Left ventricle myocardium inferior (tissue), 1 donor: ENCODE measurements at regions not wholly inside any gene's neighbourhood (a gene's known extent, or its start where the extent isn't known, plus 50 kb on each side); places are given as distances from the start of the nearest gene placed in this dataset.

Experiments used
- DNase-seq: peaks from one replicate; pipeline ENCODE4 v3.0.0-alpha.2; 2020
- H3K27ac ChIP-seq: fragments of 200-600 bp; replicated peaks from 2 replicates; pipeline ENCODE4 v1.8.0; 2021
- H3K27me3 ChIP-seq: fragments of 200-600 bp; 2 replicates; pipeline ENCODE4 v1.8.0; 2021; ENCODE audit warnings: low read depth
- H3K36me3 ChIP-seq: fragments of 200-600 bp; 2 replicates; pipeline ENCODE4 v1.8.0; 2021
- H3K4me1 ChIP-seq: fragments of 200-600 bp; 2 replicates; pipeline ENCODE4 v1.8.0; 2021
- H3K4me3 ChIP-seq: fragments of 200-600 bp; 2 replicates; pipeline ENCODE4 v1.8.0; 2021; ENCODE audit warnings: mild to moderate bottlenecking, moderate library complexity
- H3K9me3 ChIP-seq: fragments of 200-600 bp; replicated peaks from 2 replicates; pipeline ENCODE4 v1.8.0; 2021
- CTCF ChIP-seq: fragments of 200-600 bp; IDR thresholded peaks from 2 replicates; pipeline ENCODE4 v1.8.0; 2021; ENCODE audit warnings: antibody characterized with exemption, mild to moderate bottlenecking, borderline replicate concordance
- intact Hi-C: fragments of 100-400 bp; cut with micrococcal nuclease; formaldehyde crosslinking; loops from one replicate; pipeline ENCODE4 v1.11.0; 2022
- donor health status: DM: no; HTN: yes; CAD: no; lungs with severe emphysema.

DNA sequence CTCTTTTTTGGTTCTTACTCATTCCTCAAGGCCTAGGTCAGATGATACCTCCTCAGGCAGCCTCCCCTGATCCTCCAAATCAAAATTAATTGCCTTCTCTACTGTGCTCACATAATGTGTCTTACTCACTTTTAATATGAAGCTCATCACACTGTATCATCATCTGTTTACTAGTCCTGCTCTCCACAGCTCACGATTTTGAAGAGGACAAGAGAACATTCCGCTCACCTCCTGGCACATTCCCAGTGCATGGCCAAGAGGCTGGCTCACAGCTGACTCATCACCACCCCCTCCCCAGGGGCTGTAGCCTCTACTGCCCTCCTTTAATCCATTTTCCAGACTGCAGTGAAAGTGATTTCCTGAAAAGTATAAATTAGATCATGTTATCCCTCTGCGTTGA lies 133.1 kb downstream of the ALDH8A1 start:
- no peaks in the 10 kb centered on the region for H3K36me3 ChIP-seq
- intact Hi-C loops = no loop called here
- H3K4me3 ChIP-seq = no peak overlapping the region
- no peaks in the 10 kb centered on the region for H3K27me3 ChIP-seq
- no peaks in the 10 kb centered on the region for H3K9me3 ChIP-seq
- TF ChIP-seq CTCF = no peak
- H3K4me1 ChIP-seq = no peaks in the 10 kb centered on the region
- DNase-seq = no peak
- no peak overlapping the region for H3K27ac ChIP-seq

DNA sequence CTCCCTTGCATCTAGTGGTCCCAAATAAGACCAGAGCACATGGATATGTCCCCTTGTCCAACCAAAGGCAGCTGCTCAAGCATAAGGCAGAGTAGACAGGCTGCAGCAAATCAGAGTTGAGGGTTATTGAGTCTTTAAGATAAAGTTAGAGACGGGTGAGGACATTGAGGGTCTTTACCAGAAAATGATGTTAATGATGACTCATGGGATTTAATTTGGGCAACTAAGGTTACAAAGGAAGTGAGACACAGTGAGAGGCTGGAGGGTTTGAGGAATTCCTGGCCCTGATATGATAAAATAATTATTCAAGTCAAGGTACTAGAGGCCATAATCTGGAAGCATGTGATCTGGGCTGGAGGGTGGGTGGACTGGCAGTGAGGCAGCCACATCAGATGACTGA lies 133.6 kb downstream of the ALDH8A1 start:
- H3K9me3 ChIP-seq = no peaks in the 10 kb centered on the region
- H3K27me3 ChIP-seq = no peaks in the 10 kb centered on the region
- no peak for DNase-seq
- H3K4me3 ChIP-seq = no peak overlapping the region
- H3K4me1 ChIP-seq = no peaks in the 10 kb centered on the region
- no peak for TF ChIP-seq CTCF
- no peaks in the 10 kb centered on the region for H3K36me3 ChIP-seq
- no peak overlapping the region for H3K27ac ChIP-seq
- intact Hi-C loops = no loop called here

GRCh38 chr6:134814076-134814695 lies 135.7 kb downstream of the ALDH8A1 start:
- Histone ChIP-seq H3K9me3 (no peaks in the 10 kb centered on the region), H3K27ac (no peak overlapping the region), H3K4me1 (no peaks in the 10 kb centered on the region), H3K4me3 (no peak overlapping the region), H3K36me3 (no peaks in the 10 kb centered on the region), H3K27me3 (no peaks in the 10 kb centered on the region)
- no peak for DNase-seq
- intact Hi-C loops = no loop called here
- no peak for TF ChIP-seq CTCF

DNA sequence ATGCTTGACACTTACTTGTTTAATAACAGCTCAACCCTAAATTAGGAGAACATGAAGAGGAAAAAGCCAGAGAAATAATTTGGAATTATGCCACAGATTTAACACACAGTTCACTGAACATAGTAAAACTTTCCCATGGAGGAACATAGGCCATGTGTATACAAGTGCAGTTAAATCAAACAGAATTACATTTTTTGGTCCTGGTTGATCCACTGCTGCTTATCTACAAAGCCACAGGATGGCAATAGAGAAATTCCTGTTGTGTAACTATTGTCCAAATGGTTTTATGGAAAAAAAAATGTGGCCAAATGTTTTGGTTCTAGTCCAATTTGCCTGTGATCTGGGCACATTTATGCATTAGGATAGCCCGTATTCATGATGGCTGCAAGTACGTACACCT lies 136.8 kb downstream of the ALDH8A1 start:
- TF ChIP-seq CTCF = no peak
- H3K4me3 ChIP-seq = no peak overlapping the region
- DNase-seq = no peak
- no peak overlapping the region for H3K27ac ChIP-seq
- no peaks in the 10 kb centered on the region for H3K36me3 ChIP-seq
- H3K27me3 ChIP-seq = no peaks in the 10 kb centered on the region
- H3K9me3 ChIP-seq = no peaks in the 10 kb centered on the region
- intact Hi-C loops = no loop called here
- no peaks in the 10 kb centered on the region for H3K4me1 ChIP-seq

DNA sequence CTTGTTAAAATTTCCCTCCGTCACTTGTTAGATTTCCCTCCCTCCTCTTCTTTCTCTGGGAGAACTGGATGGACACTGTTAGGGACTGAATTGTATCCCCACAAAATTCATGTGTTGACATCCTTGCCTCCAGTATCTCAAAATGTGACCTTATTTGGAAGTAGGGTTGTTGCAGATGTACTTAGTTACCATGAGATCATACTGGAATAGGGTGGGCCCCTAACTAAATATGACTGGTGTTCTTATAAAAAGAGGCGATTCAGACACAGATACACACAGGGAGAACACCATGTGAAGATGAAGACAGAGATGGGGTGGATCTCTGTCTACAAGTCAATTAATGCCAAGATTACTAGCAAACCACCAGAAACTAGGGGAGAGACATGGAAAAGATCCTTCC lies 139.5 kb downstream of the ALDH8A1 start:
- no peak for TF ChIP-seq CTCF
- Histone ChIP-seq H3K27ac (no peak overlapping the region), H3K36me3 (no peaks in the 10 kb centered on the region), H3K4me3 (no peak overlapping the region), H3K4me1 (no peaks in the 10 kb centered on the region), H3K9me3 (no peaks in the 10 kb centered on the region), H3K27me3 (no peaks in the 10 kb centered on the region)
- no peak for DNase-seq
- intact Hi-C loops = no loop called here

DNA sequence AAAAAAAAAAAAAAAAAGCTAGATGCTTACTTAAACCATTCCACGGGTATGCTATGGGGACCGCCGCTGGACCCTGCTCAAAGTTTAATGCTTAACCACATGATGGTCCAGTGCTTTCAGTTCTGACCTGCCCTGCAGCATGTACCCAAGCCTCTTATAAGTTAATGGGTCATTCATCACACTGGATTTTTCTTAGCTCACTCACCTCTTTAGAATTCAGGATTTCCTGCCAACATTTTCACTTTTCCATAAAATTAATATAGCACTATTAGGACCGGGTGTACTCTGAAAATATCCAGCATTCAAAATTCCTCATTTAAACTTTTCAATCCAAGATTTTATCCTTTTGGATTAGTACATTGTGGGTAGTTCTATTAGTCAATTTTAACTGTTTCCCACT lies 140.8 kb downstream of the ALDH8A1 start:
- Histone ChIP-seq H3K36me3 (no peaks in the 10 kb centered on the region), H3K27ac (no peak overlapping the region), H3K27me3 (no peaks in the 10 kb centered on the region), H3K9me3 (no peaks in the 10 kb centered on the region), H3K4me3 (no peak overlapping the region), H3K4me1 (no peaks in the 10 kb centered on the region)
- intact Hi-C loops = no loop called here
- TF ChIP-seq CTCF = no peak
- DNase-seq = no peak
